ENCODE measurements at regions not wholly inside any gene's neighbourhood (a gene's known extent, or its start where the extent isn't known, plus 50 kb on each side); places are given as distances from the start of the nearest gene placed in this dataset.

- no peaks in the 10 kb centered on the region for H3K9me3 ChIP-seq (ENCODE audit: insufficient read depth in 2 of 2, low read depth in 1 of 2, low read length in 1 of 2)
- no peak overlapping the region for H3K56ac ChIP-seq (replicated peaks; ENCODE audit: insufficient read length, low read depth, low read length)
- H3K4me3 ChIP-seq (ENCODE audit: extremely low read depth in 1 of 4, insufficient read depth in 2 of 4, low read depth in 3 of 4, low read length in 4 of 4): no peak overlapping the region
- no peak overlapping the region for H3K14ac ChIP-seq (ENCODE audit: insufficient read length)
- no peak overlapping the region for H3K9ac ChIP-seq (replicated peaks in 1 of 4; ENCODE audit: extremely low read depth in 1 of 4, low read depth in 3 of 4, low read length in 3 of 4)
- H4K20me1 ChIP-seq (replicated peaks in 1 of 2; ENCODE audit: control insufficient read depth in 1 of 2, insufficient read depth in 2 of 2, low read length in 2 of 2): peaks cover 0 to 1% of the 10 kb centered on the region in 2 experiments
- no peak overlapping the region; the same call in 1 of the 2 replicates for H2BK15ac ChIP-seq (ENCODE audit: low read length)
- H3K36me3 ChIP-seq (ENCODE audit: control insufficient read depth in 2 of 4, insufficient read depth in 4 of 4, low read length in 3 of 4): no peaks in the 10 kb centered on the region; a peak in 1 of 8 replicates
- no peak overlapping the region for H3K18ac ChIP-seq (ENCODE audit: extremely low read depth, low read length)
- H4K91ac ChIP-seq (replicated peaks; ENCODE audit: insufficient read length, low read length): no peak overlapping the region
- DNase-seq (ENCODE audit: low read depth in 1 of 2, low spot score in 2 of 2): no peak
- H3K4ac ChIP-seq (replicated peaks; ENCODE audit: insufficient read length, low read depth, low read length): no peak overlapping the region
- H2BK20ac ChIP-seq (ENCODE audit: low read length): no peak overlapping the region
- no peaks in the 10 kb centered on the region for H3K79me2 ChIP-seq (ENCODE audit: control insufficient read depth in 1 of 2, insufficient read depth in 2 of 2, low read length in 2 of 2)
- H2BK12ac ChIP-seq (ENCODE audit: low read depth, low read length): no peak overlapping the region
- H2BK120ac ChIP-seq (replicated peaks; ENCODE audit: low read depth, low read length): no peak overlapping the region
- ChIA-PET POLR2A (ENCODE audit: partially characterized antibody) (no interaction called here), CTCF (ENCODE audit: partially characterized antibody) (interaction anchor here (0.5 to 1.5 kb wide), 3 partner anchors 73 to 1317 kb away, joined by 3 read pairs; no protein-coding TSS in a partner anchor)
- 93% methylated on average over 4 of the region's 4 CpGs; no CpG with 5 or more reads in 1 of the 2 experiments for WGBS, 2 experiments (ENCODE audit: extremely low coverage in 1 of 2, insufficient coverage in 1 of 2, insufficient read length in 1 of 2, insufficient replicate concordance in 2 of 2, low coverage in 1 of 2, low lambda C conversion rate in 2 of 2, missing lambda C conversion rate in 1 of 2)
- H3K27ac ChIP-seq (ENCODE audit: low read depth, low read length): no peak overlapping the region
- H3K27me3 ChIP-seq (replicated peaks in 1 of 4; ENCODE audit: control insufficient read depth in 3 of 4, extremely low read depth in 1 of 4, insufficient read depth in 3 of 4, low read length in 3 of 4): no peaks in the 10 kb centered on the region
- H2AFZ ChIP-seq (ENCODE audit: low read length): no peak overlapping the region
- no peak overlapping the region for H2AK5ac ChIP-seq (ENCODE audit: low read depth, low read length)
- H3K23ac ChIP-seq (ENCODE audit: insufficient read length): no peak overlapping the region
- no peaks in the 10 kb centered on the region for H3K23me2 ChIP-seq (ENCODE audit: low read depth, low read length)
- no peaks in the 10 kb centered on the region for H3K79me1 ChIP-seq (ENCODE audit: low read depth, low read length)
- H3K4me1 ChIP-seq (replicated peaks in 1 of 4; ENCODE audit: control insufficient read depth in 3 of 4, insufficient read depth in 4 of 4, low read length in 3 of 4): peaks cover 0 to 10% (median 3%) of the 10 kb centered on the region in 4 experiments; a peak in 3 of 7 replicates
- TF ChIP-seq ATF2 (IDR thresholded peaks at IDR 0.05; ENCODE audit: low read length) (no peak), BACH1 (IDR thresholded peaks at IDR 0.05; ENCODE audit: low read length) (no peak), E2F6 (IDR thresholded peaks at IDR 0.05) (no peak), HDAC6 (IDR thresholded peaks at IDR 0.05; ENCODE audit: low read depth, low read length) (no peak), NRF1 (IDR thresholded peaks at IDR 0.05; ENCODE audit: low read depth, low read length) (no peak), TAF7 (optimal IDR thresholded peaks at IDR 0.05; ENCODE audit: borderline replicate concordance, low read depth, low read length) (no peak), ZNF274 (IDR thresholded peaks at IDR 0.05; ENCODE audit: borderline replicate concordance, extremely low read depth, low read length) (no peak), POU5F1 (IDR thresholded peaks at IDR 0.05; ENCODE audit: low read depth, low read length) (no peak)
- no peak for FAIRE-seq
- H4K8ac ChIP-seq (ENCODE audit: extremely low read depth, insufficient read depth, low read length): no peak overlapping the region
- H2BK5ac ChIP-seq (ENCODE audit: low read depth, low read length): no peak overlapping the region
- H3K4me2 ChIP-seq (ENCODE audit: insufficient read depth in 1 of 2, low read depth in 2 of 2, low read length in 2 of 2): no peak overlapping the region
- H4K5ac ChIP-seq (ENCODE audit: insufficient read length, low read depth, low read length): no peak overlapping the region
These were observed 124.4 kb downstream of the TRMT11 start for GRCh38 chr6:126110512-126111270.

Data from H1 (cell line).